CD4-positive, alpha-beta T cell treated with Interleukin-2 at 100 ng/mL for 4 hours (primary cell): ENCODE measurements at regions not wholly inside any gene's neighbourhood (a gene's known extent, or its start where the extent isn't known, plus 50 kb on each side); places are given as distances from the start of the nearest gene placed in this dataset.
"Not testable (repeated sequence)": the region's sequence is repeated elsewhere in the genome, so short reads cannot be mapped to it uniquely, and the experiment has no call there.

Experiments used
- DNase-seq: peaks from one replicate; pipeline ENCODE4 v3.0.0-alpha.2; 2020; ENCODE audit warnings: low spot score

DNA sequence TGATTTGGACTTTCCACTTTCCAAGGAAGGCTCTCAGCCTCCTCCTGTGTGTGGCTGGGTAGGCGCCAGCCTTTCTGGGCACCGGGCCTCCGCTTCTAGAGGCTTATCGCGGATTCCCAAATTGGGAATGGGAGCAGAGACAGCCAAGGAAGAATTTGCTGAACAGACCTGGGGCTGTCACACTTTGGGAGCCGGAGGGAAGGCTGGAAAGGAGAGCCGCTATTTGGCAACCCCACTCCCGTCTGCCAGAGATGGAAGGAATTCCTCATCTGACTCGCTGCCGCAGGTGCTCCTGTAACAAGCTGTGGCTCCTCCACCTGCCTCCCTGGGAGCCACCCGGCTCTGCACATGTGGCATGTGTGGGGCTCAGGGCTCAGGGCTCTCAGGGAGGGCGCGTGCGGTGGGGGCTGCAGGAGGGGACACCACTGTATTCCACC lies 50.8 kb upstream of the ECHDC3 start:
- no peak for DNase-seq

DNA sequence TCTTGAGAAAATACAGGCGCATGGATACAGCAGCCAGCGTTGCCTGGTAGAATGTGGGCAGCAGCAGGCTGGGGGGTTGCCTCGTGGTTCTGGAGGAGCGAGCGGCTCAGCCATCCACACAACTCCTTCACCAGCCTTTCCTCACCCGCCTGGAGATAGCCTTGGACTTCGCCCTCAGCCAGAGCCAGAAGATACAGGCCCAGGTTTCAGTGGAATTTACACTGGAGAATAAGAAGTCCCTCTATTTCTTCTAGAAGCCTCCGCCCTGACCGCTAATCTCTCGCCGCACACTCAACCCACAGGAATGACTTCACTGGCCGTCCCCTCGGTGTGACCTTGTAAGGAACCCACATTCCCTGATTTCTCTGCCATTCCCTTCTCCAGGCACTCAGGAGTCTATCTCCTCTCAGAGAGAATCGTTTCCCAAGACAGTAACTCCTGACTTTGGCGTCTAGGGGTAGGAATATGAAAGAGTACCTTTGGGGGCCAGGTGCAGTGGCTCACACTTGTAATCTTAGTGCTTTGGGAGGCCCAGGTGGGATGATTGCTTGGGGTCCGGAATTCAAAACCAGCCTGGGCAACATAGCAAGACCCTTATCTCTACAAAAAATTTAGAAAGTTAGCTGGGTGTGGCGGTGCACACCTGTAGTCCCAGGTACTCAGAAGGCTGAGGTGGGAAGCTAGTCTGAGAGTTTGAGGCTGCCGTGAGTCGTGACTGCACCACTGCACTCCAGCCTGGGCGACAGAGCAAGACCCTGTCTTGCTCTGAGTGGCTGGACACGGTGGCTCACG lies 52.0 kb upstream of the ECHDC3 start:
- no peak for DNase-seq

DNA sequence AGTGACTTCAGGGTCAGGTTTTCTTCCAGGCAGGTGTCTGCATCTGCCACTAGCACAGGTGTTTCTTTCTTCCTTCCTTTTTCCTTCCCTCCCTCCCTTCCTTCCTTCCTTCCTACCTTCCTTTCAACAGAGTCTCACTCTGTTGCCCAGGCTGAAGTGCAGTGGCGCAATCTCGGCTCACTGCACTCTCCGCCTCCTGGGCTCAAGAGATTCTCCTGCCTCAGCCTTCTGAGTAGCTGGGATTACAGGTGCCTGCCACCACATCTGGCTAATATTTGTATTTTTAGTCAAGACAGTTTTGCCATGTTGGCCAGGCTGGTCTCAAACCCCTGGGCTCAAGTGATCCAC lies 53.8 kb upstream of the ECHDC3 start:
- not testable (repeated sequence) for DNase-seq

DNA sequence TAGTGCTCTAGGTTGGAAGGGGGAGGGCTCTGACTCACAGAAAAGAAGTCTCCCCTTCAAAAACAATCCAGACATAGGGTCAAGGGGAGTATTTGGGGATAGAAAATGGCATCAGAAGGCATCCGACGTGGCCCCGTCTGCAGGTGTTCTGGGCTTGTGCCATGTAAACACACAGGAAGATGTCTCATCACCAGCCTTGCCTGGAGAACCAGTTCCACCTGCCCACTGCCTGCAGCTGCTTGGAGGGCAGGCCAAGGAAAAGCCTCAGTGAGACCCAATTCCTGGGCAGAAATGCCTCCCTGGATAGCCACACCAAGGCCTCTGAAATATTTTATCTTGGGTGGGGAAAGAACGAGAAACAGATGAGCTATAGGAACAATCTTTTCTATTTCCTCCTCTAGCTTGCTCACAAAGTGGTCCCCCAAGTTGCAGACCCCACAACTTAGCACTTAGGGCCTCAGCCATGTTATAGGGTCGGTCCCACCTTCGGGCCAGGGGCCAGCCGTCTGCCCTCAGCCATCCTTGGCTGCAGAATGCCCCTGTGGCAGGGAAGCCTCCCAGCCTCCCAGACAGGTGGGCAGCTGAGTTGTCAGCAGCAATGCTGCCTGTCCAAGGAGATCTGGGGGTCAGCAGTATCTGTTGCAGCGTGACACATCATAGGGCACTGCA lies 54.3 kb upstream of the ECHDC3 start:
- no peak for DNase-seq

DNA sequence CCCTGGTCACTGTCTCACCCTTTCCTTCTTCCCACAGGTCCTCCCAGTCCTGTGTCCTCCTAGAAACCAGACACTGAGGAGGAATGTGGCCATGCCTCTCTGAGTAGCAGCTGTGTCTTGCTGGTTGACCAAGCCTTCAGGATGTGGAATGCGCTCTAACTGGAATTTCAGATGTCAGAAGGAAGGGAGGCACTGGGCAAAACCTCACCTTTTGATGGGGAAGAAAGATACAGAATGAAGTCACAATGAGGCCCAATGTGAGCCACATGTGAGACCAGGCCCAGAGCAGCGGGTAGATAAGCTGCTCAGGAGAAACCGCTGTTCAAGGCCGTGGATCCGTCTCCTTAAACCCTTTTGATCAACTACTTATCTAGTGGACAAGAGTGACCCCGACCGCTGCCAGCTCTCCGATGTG lies 54.8 kb upstream of the ECHDC3 start:
- DNase-seq, result no peak

DNA sequence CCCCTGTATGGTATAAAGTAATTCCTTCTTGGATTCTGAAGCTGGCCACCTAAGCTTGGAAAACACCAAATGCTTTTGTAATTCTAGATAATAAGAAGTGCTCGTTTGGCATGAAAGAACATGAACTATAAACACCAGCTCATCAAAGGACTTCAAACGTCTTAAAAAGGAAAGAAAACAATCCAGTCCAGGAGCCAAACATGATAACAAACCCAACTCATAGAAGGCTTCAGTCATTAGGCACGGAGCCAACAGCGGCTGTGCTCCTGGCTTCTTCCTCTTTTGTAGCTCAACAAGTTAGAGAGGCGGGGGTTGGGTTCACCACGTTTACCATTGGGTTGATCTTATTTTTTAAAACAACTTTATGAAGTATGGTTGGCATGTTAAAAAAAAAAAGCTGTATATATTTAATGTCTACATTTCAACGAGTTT lies 56.4 kb upstream of the ECHDC3 start:
- DNase-seq, result peak; percentile 46

DNA sequence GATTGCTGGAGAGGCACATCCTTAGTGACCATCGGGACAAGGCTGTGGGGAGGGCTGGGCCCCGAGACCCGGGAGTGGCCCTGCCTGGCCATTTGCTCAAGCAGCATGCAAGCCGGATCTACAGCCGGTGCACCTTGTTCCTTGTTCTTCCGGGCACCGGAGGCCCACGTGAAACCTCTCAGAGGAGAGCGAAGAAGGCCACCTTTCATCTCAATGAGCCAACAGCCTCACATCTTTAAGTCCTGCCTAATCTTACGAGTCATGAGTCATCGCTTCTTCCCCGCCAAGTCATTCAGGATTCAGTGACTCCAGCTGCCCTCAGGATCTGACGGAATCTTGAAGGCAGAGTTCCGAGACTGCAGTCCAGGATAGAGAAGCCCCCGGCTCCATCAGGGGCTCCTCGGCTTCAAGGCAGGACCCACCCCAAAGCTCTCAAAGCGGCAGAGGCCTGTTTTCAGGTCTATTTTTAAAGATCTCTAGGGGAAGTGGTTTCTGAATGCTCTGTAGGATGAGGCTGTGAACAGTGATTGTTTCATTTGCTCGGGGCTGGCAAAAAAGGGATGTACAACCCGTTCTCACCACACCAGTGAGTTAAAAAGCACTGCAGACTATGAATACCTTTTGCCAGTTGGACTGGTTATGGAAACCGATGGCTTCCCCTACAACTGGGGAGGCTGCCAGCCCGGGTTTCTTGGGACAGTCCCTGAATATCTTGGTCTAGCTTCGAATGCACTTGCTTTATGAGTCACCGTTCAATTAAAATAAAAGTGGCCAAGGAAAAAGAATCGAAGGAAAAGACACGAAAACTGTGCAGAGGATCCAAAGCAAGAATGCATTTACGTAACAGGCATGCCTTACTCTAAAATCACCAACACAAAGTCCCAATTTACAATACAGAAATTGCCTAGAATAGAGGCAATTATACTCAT lies 57.2 kb upstream of the ECHDC3 start:
- peak; percentile 53 for DNase-seq

DNA sequence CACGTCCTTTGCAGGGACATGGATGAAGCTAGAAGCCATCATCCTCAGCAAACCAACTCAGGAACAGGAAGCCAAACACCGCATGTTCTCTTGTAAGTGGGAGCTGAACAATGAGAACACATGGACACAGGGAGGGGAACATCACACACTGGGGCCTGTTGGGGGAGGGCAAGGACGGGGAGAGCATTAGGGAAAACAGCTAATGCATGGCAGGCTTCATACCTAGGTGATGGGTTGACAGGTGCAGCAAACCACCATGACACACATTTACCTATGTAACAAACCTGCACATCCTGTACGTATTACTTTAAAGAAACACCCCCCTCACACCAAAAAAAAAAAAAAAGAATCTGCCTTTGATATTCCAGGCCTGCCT lies 57.9 kb upstream of the ECHDC3 start:
- not testable (repeated sequence) for DNase-seq

DNA sequence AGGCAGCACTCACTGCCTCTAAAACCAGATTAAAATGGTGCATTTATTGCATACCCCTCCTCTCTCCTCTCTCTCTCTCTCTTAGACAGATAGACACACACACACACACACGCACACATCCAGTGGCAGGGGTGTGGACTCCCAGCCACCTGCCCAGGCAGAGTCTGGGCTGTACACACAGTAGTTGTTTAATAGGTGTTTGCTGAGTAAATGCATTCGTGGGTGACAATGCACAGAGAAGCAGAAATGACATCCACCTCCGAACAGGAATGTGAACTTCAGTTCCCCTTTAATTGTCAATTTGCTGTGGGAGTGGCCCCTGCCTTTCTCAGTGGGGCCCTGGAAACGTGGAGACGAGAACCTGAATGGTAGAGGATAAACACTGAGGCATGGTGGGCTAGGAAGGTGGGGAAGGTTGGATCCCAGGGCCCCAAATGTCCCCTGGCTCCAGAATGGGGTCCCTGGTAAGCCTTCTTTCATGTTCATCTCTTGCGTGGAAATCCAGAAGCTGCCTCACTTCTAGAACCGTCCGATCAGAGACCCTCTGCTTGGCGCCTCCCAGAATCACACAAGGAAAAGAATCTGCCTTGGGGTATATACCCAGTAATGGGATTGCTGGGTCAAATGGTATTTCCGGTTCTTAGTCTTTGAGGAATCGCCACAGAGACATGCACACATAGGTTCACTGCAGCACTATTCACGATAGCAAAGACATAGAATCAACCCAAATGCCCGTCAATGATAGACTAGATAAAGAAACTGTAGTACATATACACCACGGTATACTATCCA lies 58.5 kb upstream of the ECHDC3 start:
- no peak for DNase-seq

DNA sequence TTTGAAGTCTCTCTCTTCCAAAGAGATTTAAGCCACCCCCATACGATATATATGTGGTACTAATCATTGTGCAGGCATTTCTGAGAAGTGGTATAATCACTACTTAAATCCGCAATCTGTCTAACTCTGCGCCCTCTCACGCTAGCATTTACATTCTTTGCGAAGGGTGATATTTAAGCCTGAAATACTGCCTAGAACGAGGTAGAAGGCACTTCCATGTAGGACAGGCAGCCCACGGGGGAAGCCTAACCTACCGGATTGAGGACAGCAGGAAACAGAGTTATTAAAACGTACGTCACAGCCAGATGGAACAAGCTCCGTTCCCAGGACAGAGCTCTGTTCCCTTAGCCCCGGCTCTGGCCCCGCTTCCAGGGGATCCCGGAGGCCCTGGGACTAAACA lies 59.3 kb upstream of the ECHDC3 start:
- DNase-seq, result no peak

DNA sequence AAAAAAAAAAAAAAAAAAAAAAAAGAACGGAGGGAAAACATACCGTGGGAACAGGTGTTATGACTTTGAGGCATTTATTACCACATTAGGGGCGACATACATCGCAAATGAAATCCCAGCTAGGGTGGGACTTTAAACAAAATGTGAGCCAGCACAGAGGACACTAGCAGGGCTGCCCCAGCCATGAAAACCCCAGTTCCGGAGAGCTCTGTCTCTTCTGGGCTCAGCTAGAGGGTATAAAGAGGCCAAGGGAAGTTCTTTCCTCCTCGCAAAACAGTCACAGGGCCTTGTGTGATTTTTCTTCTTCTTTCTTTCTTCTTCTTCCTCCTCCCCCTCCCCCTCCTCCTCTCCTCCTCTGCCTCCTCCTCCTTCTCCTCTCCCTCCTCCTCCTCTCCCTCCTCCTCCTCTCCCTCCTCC lies 59.9 kb upstream of the ECHDC3 start:
- no peak for DNase-seq

DNA sequence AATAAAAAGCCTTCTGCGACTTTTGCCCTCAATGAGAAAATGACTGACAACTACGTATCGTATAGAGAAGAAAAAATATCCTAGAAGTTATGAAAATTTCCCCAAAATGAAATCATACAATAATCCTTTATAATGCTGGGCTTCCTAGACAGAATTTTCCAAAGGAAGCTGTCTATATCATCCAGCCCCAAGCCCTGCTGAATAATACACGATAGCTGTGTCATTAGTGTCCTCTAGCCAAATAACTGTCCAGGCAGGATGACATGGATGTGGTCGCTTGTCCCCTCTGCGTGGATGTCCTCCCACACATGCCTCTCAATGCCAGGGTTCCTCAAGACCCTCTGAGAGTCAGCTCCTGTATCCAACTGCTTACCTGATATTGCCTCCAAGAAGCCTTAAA lies 61.7 kb upstream of the ECHDC3 start:
- no peak for DNase-seq

DNA sequence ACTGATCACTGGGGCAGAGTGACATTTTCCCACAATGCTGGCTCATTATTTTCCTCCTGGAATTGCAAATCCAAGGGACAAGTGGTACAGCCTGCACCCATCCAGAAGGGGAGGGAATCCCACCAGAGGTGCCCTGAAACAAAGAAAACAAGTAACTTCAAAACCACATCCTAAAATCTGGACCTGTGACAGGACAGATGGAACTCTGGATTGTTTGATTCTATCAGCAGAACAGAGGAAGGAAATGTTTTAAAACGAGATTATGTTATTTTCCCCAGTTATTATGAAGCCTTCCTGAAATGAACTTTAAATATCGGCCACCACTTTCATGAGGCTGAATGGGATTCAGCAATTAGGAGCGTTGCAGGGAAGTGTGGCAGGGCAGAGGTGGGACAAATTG lies 62.2 kb upstream of the ECHDC3 start:
- DNase-seq, result no peak

DNA sequence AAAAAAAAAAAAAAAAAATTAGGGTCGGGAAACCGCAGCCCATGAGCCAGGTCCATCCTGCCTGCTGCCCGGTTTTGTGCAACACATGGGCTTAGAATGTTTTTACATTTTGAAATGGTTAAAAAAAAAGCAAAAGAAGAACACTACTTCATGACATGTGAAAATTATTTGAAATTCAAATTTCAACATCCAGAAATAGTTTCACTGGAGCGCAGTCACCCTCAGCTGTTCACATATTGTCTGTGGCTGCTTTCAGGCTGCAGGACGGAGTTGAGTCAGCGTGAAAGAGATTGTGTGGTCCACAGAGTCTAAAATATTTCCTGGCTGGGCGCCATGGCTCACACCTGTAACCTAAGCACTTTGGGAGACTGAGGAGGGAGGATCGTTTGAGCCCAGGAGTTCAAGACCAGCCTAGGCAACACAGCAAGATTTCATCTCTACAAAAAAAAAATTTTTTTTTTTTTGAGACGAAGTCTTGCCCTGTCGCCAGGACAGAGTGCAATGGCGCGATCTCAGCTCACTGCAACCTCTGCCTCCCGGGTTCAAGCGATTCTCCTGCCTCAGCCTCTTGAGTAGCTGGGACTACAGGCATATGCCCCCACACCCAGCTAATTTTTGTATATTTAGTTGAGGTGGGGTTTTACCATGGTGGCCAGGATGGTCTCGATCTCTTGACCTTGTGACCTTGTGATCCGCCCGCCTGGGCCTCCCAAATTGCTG lies 63.9 kb upstream of the ECHDC3 start:
- no peak for DNase-seq

DNA sequence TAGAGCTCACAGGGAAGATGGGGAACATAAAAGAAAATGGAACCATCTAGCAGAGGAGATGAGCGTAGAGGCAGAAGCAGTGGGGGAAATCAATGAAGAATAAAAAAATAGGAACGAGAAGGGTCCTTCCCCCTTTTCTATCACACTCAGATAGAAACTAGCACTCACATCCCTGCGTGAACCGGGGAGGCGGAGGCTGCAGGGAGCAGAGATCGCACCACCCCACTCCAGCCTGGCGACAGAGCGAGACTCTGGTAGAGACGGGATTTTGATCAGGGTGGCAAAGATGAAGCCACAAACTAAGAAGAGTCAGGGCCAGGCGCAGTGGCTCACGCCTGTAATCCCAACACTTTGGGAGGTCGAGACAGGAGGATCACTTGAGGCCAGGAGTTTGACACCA lies 64.7 kb upstream of the ECHDC3 start:
- no peak for DNase-seq

DNA sequence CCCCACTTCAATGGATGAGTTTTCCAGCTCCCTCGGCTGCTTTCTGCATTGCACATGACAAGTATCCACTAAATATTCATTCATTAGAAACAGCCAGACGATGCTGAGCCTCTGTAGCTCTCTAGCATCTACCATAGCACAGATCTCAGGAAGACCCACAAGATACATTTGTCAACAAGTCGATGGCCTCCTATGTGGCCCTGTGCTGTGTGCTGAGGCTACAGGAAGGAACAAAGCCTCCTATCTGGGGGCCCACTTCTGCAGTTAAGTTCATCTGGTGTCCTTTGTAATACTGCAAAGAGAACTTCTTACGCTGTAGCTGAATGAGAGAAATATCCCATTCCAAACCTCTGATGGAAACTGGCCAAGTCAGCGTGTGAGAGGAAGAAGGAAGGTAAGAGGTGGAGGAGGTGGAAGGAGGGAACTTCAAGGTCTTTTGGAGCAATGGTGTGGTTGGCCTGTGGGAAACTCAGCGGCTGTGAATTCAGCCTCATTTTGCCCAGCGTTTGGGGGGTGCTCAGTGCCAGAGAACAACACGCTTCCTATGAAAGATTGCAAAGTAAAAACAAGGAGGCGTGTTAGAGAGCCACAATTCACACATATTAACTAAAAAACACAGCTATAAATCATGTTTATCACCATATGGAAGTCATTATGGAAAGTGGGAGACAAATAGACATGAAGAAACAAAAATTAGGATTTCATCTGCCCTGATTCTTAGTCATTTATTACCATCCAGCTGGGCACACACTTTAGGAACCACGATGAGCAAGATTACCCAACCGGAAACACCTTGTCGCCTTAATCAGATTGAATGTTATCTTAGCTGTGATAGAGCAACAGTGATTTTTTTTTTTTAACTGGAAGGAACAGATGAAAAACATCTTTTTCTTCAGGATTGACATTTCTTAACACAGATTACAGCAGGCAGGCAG lies 62.2 kb upstream of the USP6NL start:
- DNase-seq, result no peak

DNA sequence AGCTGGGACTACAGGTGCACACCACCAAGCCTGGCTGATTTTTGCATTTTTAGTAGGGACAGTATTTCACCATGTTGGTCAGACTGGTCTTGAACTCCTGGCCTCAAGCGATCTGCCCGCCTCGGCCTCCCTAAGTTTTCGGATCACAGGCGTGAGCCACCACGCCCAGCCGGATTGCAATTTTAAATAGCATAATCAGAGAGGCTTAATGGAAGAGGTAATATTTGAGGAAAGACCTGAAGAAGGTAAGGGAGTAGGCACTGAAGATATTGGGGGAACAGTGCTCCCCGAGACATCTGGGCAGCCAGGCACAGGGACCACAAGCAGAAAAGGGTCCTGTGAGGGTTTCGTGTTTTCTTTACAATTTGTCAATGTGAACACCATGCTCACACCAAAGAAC lies 61.4 kb upstream of the USP6NL start:
- no peak for DNase-seq

DNA sequence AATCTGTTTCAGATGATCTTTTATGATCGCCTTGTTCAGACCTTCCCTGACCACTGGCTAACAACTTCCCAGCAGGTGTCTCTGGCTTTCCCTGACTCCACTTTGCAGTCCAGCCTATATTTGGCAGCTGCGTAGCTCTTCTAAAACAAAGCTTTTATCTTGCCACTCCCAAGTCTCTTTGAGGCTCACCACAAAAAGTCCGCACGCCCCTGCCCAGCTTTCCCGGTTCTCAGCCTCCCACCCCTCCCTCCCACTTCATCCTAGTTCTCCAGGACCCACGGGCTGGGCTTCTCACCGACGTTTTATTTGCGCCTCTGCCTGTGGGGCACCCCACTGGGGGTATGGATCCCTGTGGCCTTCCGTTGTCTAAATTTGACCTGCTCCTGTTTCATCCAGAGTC lies 58.9 kb upstream of the USP6NL start:
- DNase-seq, result no peak

DNA sequence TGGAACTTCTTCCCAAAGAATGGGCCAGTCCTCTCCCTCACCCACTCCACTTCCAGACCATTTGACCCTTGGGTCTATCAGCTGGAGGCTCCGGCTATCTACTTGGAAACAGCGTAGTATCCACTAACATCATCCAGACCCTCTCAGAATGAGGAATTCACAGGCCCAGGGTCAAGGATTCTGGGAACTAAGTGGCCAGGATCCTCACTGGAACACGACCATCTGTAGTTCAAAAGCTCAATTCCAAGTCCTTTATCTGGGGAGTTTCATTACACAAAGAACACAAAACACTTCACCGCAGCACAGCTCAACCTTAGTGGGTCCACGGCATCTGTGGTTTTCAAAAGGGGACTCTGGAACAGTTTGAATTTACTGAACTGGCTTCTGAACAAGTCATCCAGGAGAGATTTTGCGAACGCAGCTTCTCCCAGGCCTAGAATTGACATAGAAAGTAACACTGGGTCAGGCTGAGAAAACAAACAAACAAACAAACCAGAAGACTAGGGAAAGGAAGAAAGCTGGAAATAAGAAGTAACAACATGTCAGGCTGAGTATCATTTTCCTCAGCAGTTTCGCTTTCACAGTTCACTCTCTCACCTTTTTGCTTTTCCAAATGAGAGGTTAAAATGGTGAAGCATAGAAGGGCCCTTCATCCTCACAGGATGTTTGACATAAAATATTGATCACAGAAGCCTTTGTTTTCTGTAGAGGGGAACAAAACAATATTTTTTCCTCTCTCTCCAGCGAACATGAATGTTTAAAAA lies 57.6 kb upstream of the USP6NL start:
- no peak for DNase-seq
